MM.1S (cell line): ENCODE measurements at regions not wholly inside any gene's neighbourhood (a gene's known extent, or its start where the extent isn't known, plus 50 kb on each side); places are given as distances from the start of the nearest gene placed in this dataset.

Source experiments
- CTCF ChIP-seq: fragments of 300-600 bp; sonication (generic); IDR thresholded peaks from 2 replicates; pipeline ENCODE4 v1.5.1; 2016; ENCODE audit warnings: antibody characterized with exemption, low read length, mixed read lengths
- EZH2 ChIP-seq: fragments of 300-600 bp; sonication (generic); optimal IDR thresholded peaks from 2 replicates; pipeline ENCODE3; 2017; ENCODE audit warnings: low read depth, mild to moderate bottlenecking, antibody characterized with exemption, low read length, mixed read lengths
- EZH2phosphoT487 ChIP-seq: fragments of 300-600 bp; sonication (generic); IDR thresholded peaks from 2 replicates; pipeline ENCODE4 v1.6.1; 2018; ENCODE audit warnings: antibody characterized with exemption, low read length

GRCh38 chr5:91541696-91542095 lies 158.6 kb upstream of the ARRDC3 start:
- no peak for TF ChIP-seq CTCF
- TF ChIP-seq EZH2: no peak
- TF ChIP-seq EZH2phosphoT487: no peak
